ENCODE measurements at regions not wholly inside any gene's neighbourhood (a gene's known extent, or its start where the extent isn't known, plus 50 kb on each side); places are given as distances from the start of the nearest gene placed in this dataset.
"Not testable (repeated sequence)": the region's sequence is repeated elsewhere in the genome, so short reads cannot be mapped to it uniquely, and the experiment has no call there.

DNA sequence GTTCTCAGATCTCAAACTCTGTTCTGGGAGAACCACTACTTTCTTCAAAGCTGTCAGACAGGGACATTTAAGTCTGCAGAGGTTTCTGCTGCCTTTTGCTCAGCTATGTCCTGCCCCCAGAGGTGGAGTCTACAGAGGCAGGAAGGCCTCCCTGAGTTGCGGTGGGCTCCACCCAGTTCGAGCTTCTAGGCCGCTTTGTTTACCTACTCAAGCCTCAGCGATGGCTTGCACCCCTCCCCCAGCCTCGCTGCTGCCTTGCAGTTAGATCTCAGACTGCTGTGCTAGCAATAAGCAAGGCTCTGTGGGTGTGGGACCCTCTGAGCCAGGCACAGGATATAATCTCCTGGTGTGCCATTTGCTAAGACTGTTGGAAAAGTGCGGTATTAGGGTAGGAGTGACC, 115.1 kb downstream of the YIPF5 start:
- TF ChIP-seq, protein P1, sequence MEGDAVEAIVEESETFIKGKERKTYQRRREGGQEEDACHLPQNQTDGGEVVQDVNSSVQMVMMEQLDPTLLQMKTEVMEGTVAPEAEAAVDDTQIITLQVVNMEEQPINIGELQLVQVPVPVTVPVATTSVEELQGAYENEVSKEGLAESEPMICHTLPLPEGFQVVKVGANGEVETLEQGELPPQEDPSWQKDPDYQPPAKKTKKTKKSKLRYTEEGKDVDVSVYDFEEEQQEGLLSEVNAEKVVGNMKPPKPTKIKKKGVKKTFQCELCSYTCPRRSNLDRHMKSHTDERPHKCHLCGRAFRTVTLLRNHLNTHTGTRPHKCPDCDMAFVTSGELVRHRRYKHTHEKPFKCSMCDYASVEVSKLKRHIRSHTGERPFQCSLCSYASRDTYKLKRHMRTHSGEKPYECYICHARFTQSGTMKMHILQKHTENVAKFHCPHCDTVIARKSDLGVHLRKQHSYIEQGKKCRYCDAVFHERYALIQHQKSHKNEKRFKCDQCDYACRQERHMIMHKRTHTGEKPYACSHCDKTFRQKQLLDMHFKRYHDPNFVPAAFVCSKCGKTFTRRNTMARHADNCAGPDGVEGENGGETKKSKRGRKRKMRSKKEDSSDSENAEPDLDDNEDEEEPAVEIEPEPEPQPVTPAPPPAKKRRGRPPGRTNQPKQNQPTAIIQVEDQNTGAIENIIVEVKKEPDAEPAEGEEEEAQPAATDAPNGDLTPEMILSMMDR (IDR thresholded peaks at IDR 0.05 in 8 of 11, conservative IDR thresholded peaks at IDR 0.05 in 3 of 11), result not testable (repeated sequence)
- TF ChIP-seq POLR2AphosphoS5 (IDR thresholded peaks at IDR 0.05), result not testable (repeated sequence)
